Activated CD4-positive, alpha-beta memory T cell treated with anti-CD3 and anti-CD28 coated beads for 36 hours (primary cell): ENCODE measurements at regions not wholly inside any gene's neighbourhood (a gene's known extent, or its start where the extent isn't known, plus 50 kb on each side); places are given as distances from the start of the nearest gene placed in this dataset.
"Not testable (repeated sequence)": the region's sequence is repeated elsewhere in the genome, so short reads cannot be mapped to it uniquely, and the experiment has no call there.

ENCODE experiments used
- CTCF ChIA-PET: fragments of 350-600 bp; sonication (Branson Sonifier 250); formaldehyde crosslinking; loops from one replicate; lab custom pipeline; 2021; ENCODE audit warnings: antibody characterized with exemption, inconsistent platforms; lab: Charles Lee
- POLR2A ChIA-PET: fragments of 350-600 bp; sonication (Branson Sonifier 250); formaldehyde crosslinking; loops from one replicate; lab custom pipeline; 2021; ENCODE audit warnings: antibody characterized with exemption; lab: Charles Lee
- DNase-seq: peaks from one replicate; pipeline ENCODE4 v3.0.0-alpha.2; 2020
- H3K27ac Mint-ChIP-seq: one replicate; pipeline ENCODE4 v1.8.0; 2021; ENCODE audit warnings: mixed read lengths
- H3K27me3 Mint-ChIP-seq: one replicate; pipeline ENCODE4 v1.8.0; 2021; ENCODE audit warnings: mixed read lengths
- H3K36me3 Mint-ChIP-seq: one replicate; pipeline ENCODE4 v1.8.0; 2021; ENCODE audit warnings: mixed read lengths
- H3K4me1 Mint-ChIP-seq: one replicate; pipeline ENCODE4 v1.8.0; 2021; ENCODE audit warnings: low read depth, mixed read lengths
- H3K4me3 Mint-ChIP-seq: one replicate; pipeline ENCODE4 v1.8.0; 2021; ENCODE audit warnings: mild to moderate bottlenecking, mixed read lengths
- H3K9me3 Mint-ChIP-seq: one replicate; pipeline ENCODE4 v1.8.0; 2021; ENCODE audit warnings: mixed read lengths
- intact Hi-C: fragments of 100-400 bp; cut with micrococcal nuclease; formaldehyde crosslinking; loops from one replicate; pipeline ENCODE4 v1.15.1; 2023

DNA sequence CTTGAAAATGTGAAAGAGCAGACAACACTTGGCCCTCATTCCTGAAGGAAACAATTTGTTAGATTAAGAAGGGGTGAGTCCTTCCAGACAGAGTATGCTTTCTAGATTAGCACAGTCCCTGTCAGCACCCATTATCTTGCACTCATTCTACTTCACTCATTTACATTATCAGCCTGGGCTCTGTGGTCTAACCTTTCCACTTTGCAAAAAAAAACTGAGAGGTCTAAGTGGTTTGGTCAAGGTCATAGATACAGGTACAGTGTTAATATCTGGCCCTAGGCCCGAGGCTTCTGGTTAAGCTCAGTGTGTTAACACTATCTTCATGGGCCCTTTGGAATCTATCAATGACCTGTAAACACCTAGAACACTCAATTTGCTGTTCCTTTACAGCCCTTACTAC is 123.4 kb upstream of the LRRN1 start:
- H3K36me3 Mint-ChIP-seq = no peaks in the 10 kb centered on the region
- intact Hi-C loops = no loop called here
- no peak overlapping the region for H3K4me3 Mint-ChIP-seq
- peaks cover 3% of the 10 kb centered on the region for H3K9me3 Mint-ChIP-seq
- H3K27me3 Mint-ChIP-seq = no peaks in the 10 kb centered on the region
- DNase-seq = no peak
- no peak overlapping the region for H3K27ac Mint-ChIP-seq
- POLR2A ChIA-PET = no interaction called here
- CTCF ChIA-PET = no interaction called here
- no peaks in the 10 kb centered on the region for H3K4me1 Mint-ChIP-seq

DNA sequence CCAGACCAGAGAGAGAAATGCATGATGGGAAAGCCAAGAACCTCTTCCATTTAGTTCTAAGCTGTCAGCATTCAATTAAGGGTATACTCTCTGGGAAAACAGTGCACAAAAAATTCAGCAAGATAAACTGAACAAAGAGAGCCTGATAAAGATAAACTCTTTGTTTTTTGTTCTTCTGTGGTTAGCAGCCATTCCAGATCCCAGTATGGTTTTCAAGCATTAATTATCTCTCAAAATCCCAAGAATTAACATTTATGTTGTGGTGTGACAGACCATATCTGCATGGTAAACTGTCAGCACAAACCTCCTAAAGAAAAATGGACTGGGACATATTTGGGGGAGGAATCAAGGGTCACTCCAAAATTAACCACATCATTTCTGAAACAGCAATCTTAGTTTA is 124.0 kb upstream of the LRRN1 start:
- CTCF ChIA-PET = no interaction called here
- POLR2A ChIA-PET = no interaction called here
- no peaks in the 10 kb centered on the region for H3K36me3 Mint-ChIP-seq

DNA sequence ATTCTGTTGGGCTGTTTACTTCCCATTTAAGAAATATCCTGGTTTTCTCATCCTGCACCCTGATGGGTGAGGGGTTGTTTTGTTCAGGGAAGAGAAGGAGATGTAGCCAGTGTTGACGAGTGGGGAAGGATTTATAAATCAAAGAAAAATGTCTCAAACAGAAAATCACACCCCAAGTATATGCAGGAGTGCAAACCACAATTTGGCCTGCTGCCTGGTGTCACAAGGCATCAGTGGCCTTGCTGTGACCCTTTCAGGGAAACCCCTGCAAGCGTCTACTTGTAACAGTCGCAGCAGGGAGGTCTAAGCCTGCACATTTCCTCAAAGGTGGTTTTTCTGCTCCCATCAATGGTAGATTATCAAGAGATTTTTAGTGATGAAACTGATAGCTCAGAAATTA is 132.6 kb upstream of the LRRN1 start:
- Mint-ChIP-seq H3K4me1 (no peaks in the 10 kb centered on the region), H3K4me3 (no peak overlapping the region), H3K27me3 (no peaks in the 10 kb centered on the region), H3K27ac (no peak overlapping the region), H3K36me3 (no peaks in the 10 kb centered on the region), H3K9me3 (peaks cover 6% of the 10 kb centered on the region)
- ChIA-PET POLR2A (no interaction called here), CTCF (no interaction called here)
- intact Hi-C loops = no loop called here
- DNase-seq = no peak

More for the DNA sequence above, 124.0 kb upstream of the LRRN1 start:
- Mint-ChIP-seq H3K9me3 (peaks cover 3% of the 10 kb centered on the region), H3K4me3 (no peak overlapping the region), H3K27ac (no peak overlapping the region), H3K27me3 (no peaks in the 10 kb centered on the region), H3K4me1 (no peaks in the 10 kb centered on the region)
- no peak for DNase-seq
- intact Hi-C loops = no loop called here

DNA sequence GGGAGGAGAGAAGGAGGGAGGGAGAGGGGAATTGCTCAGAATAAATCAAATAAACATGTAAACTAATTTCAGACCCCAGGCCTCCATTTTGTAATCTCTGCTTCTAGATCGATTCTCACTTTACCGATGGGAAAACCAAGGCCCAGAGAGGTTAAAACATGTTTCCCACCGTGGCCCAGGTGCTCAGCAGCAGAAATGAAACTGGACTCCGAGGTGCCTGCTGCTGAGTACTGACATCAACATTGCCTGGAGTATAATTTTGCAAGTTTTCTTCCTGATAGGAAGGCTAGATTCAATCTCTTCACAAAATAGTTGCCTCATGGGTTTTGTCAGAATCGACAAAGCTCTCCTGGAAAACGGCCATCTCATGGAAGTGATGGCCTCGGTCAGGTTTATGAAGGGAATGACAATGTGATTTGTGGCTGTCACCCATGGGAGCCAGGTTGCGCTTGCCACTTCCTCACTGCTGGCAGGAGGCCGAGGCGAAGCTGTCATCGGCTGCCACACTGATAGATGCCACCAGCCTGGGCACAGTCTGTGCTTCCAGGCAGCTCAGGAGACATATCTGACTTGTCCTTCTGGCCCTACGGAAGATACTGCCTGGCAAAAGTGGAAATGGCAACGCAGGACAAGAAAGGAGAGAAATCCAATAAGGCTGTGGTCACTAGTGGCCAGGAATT is 133.1 kb upstream of the LRRN1 start:
- H3K9me3 Mint-ChIP-seq = peaks cover 6% of the 10 kb centered on the region
- intact Hi-C loops = no loop called here
- no peaks in the 10 kb centered on the region for H3K36me3 Mint-ChIP-seq
- CTCF ChIA-PET = no interaction called here
- no peak overlapping the region for H3K27ac Mint-ChIP-seq
- no peaks in the 10 kb centered on the region for H3K27me3 Mint-ChIP-seq
- DNase-seq = no peak
- no peak overlapping the region for H3K4me3 Mint-ChIP-seq
- POLR2A ChIA-PET = no interaction called here
- no peaks in the 10 kb centered on the region for H3K4me1 Mint-ChIP-seq

DNA sequence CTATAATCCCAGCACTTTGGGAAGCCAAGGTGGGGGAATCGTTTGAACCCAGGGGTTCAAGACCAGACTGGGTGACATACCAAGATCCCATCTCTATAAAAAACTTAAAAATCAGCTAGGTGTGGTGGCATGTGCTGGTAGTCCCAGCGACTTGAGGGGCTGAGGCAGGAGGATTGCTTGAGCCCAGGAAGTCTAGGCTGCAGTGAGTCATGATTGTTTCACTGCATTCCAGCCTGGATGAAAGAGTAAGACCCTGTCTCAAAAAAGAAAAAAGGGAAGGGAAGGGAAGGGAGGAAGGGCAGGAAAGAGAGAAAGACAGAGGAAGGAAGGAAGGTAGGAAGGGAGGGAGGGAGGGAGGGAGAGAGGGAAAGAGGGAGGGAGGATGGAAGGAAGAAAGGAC is 133.7 kb upstream of the LRRN1 start:
- Mint-ChIP-seq H3K36me3 (no peaks in the 10 kb centered on the region), H3K27me3 (no peaks in the 10 kb centered on the region), H3K27ac (no peak overlapping the region), H3K4me3 (no peak overlapping the region), H3K4me1 (no peaks in the 10 kb centered on the region), H3K9me3 (peaks cover 6% of the 10 kb centered on the region)
- ChIA-PET CTCF (no interaction called here), POLR2A (no interaction called here)
- DNase-seq = no peak
- intact Hi-C loops = no loop called here

DNA sequence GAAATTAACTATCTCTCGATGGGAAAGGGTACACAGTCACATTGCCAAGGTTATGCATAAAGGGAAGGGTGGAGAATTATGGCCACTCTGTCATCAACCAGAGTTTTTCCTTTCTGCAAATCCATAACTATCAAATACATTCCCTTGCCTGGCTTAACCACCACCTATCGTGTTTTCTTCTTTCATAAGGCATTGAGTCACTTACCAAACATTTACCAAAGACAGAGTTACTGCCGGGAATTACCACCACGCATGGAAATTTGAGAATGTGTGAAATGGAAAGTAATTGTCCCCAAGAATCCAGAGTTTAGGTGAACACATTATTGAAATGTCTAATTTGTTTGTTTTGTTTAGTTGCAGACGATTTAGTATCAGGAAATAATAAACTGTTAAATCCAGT is 134.3 kb upstream of the LRRN1 start:
- CTCF ChIA-PET = no interaction called here
- Mint-ChIP-seq H3K27me3 (no peaks in the 10 kb centered on the region), H3K4me1 (no peaks in the 10 kb centered on the region), H3K36me3 (no peaks in the 10 kb centered on the region), H3K4me3 (no peak overlapping the region), H3K27ac (no peak overlapping the region), H3K9me3 (peaks cover 6% of the 10 kb centered on the region)
- intact Hi-C loops = no loop called here
- POLR2A ChIA-PET = no interaction called here
- no peak for DNase-seq

DNA sequence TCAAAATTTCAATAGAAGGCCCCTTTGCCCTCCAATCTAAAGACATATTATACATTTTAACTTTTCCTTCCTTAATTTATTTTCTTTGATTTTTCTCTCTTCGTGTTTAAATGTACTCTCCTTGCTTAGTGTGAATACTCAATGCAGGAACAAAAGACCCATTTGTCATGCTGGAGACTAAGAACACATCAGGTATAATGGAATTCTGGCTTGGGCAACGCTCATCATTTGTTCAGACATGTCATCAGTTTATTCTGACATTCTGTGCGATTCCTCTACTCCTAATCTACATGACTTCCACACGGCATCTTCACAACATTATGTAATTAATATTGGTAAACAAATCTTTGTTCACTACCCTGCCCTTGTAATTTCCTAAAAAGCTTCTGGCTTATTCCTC is 136.6 kb upstream of the LRRN1 start:
- ChIA-PET POLR2A (no interaction called here), CTCF (no interaction called here)
- Mint-ChIP-seq H3K27ac (no peak overlapping the region), H3K27me3 (no peaks in the 10 kb centered on the region), H3K4me1 (no peaks in the 10 kb centered on the region), H3K9me3 (peaks cover 3% of the 10 kb centered on the region), H3K36me3 (no peaks in the 10 kb centered on the region), H3K4me3 (no peak overlapping the region)
- DNase-seq = no peak
- intact Hi-C loops = no loop called here

DNA sequence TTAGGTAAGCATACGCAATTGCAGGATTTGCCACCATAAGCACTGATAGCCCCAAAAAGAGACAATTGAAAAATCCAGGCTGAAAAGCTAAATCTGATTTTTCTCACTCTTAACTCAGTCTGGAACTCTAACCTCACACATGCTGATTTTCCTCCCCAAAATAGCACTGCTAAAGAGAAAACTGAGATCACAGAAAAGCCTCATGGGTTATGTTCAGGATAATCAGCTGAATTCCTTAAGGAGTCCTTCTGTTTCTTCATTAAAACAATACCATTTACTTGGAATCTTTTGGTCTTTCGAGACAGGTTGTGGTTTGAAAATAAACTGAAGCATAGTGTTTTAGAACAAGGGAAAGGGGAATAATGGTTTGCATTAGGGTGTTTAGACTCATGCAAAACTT is 144.3 kb upstream of the LRRN1 start:
- intact Hi-C loops = no loop called here
- H3K36me3 Mint-ChIP-seq = no peaks in the 10 kb centered on the region
- DNase-seq = no peak
- peaks cover 3% of the 10 kb centered on the region for H3K9me3 Mint-ChIP-seq
- no peaks in the 10 kb centered on the region for H3K27me3 Mint-ChIP-seq
- ChIA-PET CTCF (no interaction called here), POLR2A (no interaction called here)
- H3K4me1 Mint-ChIP-seq = no peaks in the 10 kb centered on the region
- H3K4me3 Mint-ChIP-seq = no peak overlapping the region
- H3K27ac Mint-ChIP-seq = no peak overlapping the region

DNA sequence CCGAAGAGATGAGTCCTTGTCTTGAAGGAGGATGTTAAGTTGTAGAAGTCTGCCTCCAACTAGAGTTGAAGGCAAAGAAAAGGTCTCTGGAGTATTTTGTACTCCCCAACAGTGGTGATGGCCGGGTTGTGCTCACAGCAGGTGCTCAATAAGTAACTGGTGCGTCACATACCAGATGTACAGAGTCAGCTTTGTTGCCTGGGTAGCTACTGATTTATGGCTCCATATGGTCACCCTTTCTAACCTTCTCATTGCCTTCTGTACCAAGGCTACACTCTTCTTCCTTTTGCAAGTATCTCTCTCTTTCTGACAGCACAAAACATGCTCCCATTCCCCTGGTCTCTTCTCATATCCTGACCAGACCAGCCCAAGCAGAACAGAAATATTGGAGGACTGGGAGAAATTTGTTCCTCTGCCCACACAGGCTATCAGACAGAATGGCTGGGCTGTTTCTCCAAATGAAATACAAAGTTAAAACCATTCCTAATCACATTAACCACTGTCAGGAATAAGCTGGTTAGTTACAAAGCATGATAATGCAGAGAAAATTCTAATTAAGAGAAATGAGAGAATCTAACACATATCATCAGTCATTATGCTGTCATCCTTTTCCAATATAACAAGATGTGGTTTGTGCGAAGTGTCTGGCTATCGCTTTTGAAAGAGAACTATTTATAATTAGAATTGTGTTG is 150.1 kb upstream of the LRRN1 start:
- H3K27me3 Mint-ChIP-seq = no peaks in the 10 kb centered on the region
- no peaks in the 10 kb centered on the region for H3K9me3 Mint-ChIP-seq
- no peaks in the 10 kb centered on the region for H3K36me3 Mint-ChIP-seq
- H3K4me3 Mint-ChIP-seq = no peak overlapping the region
- no peak for DNase-seq
- intact Hi-C loops = no loop called here
- ChIA-PET CTCF (no interaction called here), POLR2A (no interaction called here)
- no peaks in the 10 kb centered on the region for H3K4me1 Mint-ChIP-seq
- H3K27ac Mint-ChIP-seq = no peak overlapping the region

DNA sequence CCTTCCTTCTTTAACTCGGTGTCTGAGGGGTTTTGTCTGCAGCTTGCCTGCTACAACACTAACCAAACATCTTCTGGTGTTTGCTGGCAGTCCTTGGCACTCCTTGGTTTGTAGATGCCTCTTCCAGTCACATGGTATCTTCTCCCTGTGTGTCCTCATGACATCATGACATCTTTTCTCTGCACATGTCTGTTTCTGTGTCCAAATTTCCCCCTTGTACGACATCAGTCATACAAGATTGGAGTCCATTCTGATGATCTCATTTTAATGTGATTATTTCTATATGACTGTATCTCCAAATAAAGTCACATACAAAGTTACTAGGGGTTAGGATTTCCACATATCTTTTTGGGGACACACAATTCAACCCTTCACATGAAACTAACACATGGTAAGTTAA is 152.3 kb upstream of the LRRN1 start:
- CTCF ChIA-PET = no interaction called here
- POLR2A ChIA-PET = no interaction called here
- no peaks in the 10 kb centered on the region for H3K27me3 Mint-ChIP-seq

DNA sequence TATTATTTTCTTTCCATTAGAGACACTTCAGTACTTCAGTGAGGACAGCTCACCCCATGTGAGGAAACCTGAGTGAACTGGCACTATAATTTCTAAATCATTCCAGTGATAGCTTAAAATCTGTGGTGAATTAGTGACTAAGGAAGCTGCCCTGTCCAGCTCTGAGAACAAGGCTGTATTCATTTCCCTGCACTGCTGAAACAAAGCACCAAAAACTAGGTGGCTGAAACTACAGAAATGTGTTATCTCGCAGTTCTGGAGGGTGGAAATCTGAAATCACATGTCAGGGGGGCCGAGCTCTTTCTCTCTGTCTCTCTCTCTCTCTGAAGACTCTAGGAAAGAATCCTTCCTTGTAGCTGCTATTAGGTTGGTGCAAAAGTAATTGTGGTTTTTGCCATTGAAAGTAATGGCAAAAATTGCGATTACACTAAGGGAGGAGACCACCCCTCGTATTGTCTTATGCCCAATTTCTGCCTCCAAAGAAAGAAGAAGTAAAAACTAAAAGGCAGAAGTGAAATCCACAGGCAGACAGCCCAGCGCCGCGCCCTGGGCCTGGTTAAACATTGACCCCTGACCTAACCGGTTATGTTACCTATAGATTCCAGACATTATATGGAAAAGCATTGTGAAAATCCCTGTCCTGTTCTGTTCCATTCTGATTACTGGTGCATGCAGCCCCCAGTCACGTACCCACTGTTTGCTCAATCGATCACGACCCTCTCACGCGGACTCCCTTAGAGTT is 153.0 kb upstream of the LRRN1 start:
- CTCF ChIA-PET, DNase-seq, H3K9me3 Mint-ChIP-seq, H3K27ac Mint-ChIP-seq, H3K36me3 Mint-ChIP-seq, H3K27me3 Mint-ChIP-seq, H3K4me3 Mint-ChIP-seq, POLR2A ChIA-PET, H3K4me1 Mint-ChIP-seq, intact Hi-C loops: not testable (repeated sequence)

More for the DNA sequence above, 152.3 kb upstream of the LRRN1 start:
- Mint-ChIP-seq H3K36me3 (no peaks in the 10 kb centered on the region), H3K4me3 (no peak overlapping the region), H3K9me3 (no peaks in the 10 kb centered on the region), H3K4me1 (no peaks in the 10 kb centered on the region), H3K27ac (no peak overlapping the region)
- intact Hi-C loops = no loop called here
- no peak for DNase-seq

DNA sequence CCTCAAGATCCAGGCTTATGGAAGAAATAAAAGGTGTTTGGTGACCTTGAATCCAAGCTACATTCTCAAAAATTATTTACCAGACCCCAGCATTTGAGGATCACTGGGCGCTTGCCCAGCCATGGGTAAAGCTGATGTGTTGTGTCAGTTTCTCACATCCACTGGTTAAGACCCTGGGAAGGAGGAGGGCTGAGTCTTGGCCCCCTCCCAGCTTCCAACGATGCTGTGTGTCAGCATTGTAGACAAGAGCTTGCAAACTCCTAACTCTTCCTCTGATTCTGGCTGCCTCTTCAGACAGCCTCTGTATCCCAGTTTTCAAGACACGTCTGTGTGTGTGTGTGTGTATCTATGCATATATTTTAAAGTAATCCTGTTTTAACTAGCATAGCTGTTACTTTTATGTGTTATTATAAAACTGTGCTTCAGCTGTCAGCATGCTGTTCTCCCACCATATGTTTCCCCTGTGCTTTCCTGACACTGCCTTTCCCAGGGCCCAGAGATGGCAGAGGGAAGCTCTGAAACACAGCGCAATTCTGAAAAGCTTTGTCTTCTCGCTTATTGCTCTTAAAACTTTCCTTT is 157.3 kb upstream of the LRRN1 start:
- DNase-seq = no peak
- POLR2A ChIA-PET = no interaction called here
- intact Hi-C loops = no loop called here

More for the DNA sequence above, 157.3 kb upstream of the LRRN1 start:
- CTCF ChIA-PET = no interaction called here
- Mint-ChIP-seq H3K4me1 (no peaks in the 10 kb centered on the region), H3K27ac (no peak overlapping the region), H3K27me3 (no peaks in the 10 kb centered on the region), H3K9me3 (no peaks in the 10 kb centered on the region), H3K4me3 (no peak overlapping the region), H3K36me3 (no peaks in the 10 kb centered on the region)
